ENCODE measurements at regions not wholly inside any gene's neighbourhood (a gene's known extent, or its start where the extent isn't known, plus 50 kb on each side); places are given as distances from the start of the nearest gene placed in this dataset.

DNA sequence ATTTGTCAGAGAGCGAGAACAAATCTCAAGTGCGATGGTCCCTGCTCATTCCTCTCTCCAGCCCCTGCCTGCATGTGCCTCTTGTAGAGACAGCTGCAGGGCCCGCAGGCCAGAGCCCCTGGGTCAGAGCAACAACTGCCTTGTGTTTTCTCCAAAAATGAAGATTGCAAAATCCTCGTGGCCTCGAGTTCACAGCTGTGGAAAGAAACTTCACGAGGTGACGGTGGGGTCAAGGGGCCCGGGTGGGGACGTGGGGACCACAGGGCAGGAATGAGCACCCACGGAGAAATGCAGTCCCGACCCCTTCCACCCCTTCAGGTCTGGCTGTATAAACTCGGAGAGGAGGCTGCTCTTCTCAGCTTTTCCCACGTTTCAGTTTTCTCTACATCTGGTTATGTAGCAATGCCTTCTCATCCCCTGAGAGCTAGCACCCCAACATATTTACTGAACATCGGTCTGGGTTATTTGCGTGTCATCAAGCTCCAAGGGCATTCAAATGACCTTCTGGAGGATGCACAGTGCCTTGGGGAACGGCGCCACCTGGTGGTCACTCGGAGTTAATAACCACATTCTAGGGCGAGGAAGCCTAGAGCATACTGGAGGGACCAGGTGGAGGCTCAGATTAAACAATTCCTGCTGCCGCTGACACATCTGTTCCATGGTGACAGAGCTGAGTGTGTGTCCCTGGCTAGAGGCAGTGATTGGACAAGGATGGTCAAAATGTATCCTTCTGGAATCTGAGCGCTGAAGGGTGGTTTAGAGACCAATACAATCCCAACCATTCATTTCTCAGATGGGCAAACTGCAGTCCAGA is 91.4 kb upstream of the CYRIA start:
- Histone ChIP-seq H3K79me2 (ENCODE audit: insufficient read depth, low read length) (no peaks in the 10 kb centered on the region), H4K8ac (replicated peaks; ENCODE audit: insufficient read length, low read depth, low read length) (no peak overlapping the region), H4K20me1 (ENCODE audit: control insufficient read depth, insufficient read depth, insufficient read length) (no peaks in the 10 kb centered on the region), H3T11ph (ENCODE audit: low read length) (no peak overlapping the region), H3K56ac (ENCODE audit: insufficient read length, low read depth, low read length) (no peak overlapping the region), H4K5ac (ENCODE audit: insufficient read length, low read depth, low read length) (no peak overlapping the region), H2AK5ac (ENCODE audit: insufficient read length, low read length) (no peak overlapping the region), H3K23me2 (ENCODE audit: insufficient read length, low read depth, low read length, poor library complexity, severe bottlenecking) (no peaks in the 10 kb centered on the region), H3K14ac (ENCODE audit: insufficient read depth, low read length) (no peak overlapping the region), H4K91ac (ENCODE audit: insufficient read length, low read depth, low read length) (no peak overlapping the region), H2BK20ac (ENCODE audit: low read depth, low read length, poor library complexity, severe bottlenecking) (no peak overlapping the region), H3K23ac (ENCODE audit: insufficient read length, low read depth, low read length) (no peak overlapping the region), H3K9me3 (ENCODE audit: control insufficient read depth, low read depth, low read length) (no peaks in the 10 kb centered on the region), H3K27me3 (ENCODE audit: insufficient read depth, low read length) (no peaks in the 10 kb centered on the region), H3K18ac (ENCODE audit: insufficient read length, low read depth, low read length) (no peak overlapping the region), H3K4me1 (ENCODE audit: insufficient read depth, low read length) (no peaks in the 10 kb centered on the region), H3K4ac (ENCODE audit: low read depth, low read length) (no peak overlapping the region), H3K79me1 (ENCODE audit: insufficient read depth, low read depth, low read length, poor library complexity, severe bottlenecking) (no peaks in the 10 kb centered on the region), H2BK5ac (ENCODE audit: insufficient read length, low read length) (no peak overlapping the region), H3K4me2 (ENCODE audit: insufficient read depth, insufficient read length, low read length) (no peak overlapping the region), H3K9ac (ENCODE audit: extremely low read depth, insufficient read length, low read length) (no peak overlapping the region), H2BK15ac (ENCODE audit: low read depth, low read length) (no peak overlapping the region), H2AFZ (ENCODE audit: low read length) (no peak overlapping the region), H2BK120ac (ENCODE audit: low read depth, low read length, poor library complexity, severe bottlenecking) (no peak overlapping the region), H2BK12ac (ENCODE audit: insufficient read length, low read depth, low read length) (no peak overlapping the region), H3K27ac (ENCODE audit: insufficient read length, low read depth, low read length) (no peak overlapping the region)
- H3K4me3 Mint-ChIP-seq: no peak overlapping the region
- no peaks in the 10 kb centered on the region for H3K9me3 Mint-ChIP-seq
- H3K4me1 Mint-ChIP-seq: peaks cover 0 to 4% of the 10 kb centered on the region in 2 experiments; a peak in 3 of 4 replicates
- no peaks in the 10 kb centered on the region for H3K36me3 Mint-ChIP-seq (ENCODE audit: insufficient read depth in 1 of 3, low read depth in 3 of 3)
- DNase-seq: peak; percentile 82
- TF ChIP-seq, protein P1, sequence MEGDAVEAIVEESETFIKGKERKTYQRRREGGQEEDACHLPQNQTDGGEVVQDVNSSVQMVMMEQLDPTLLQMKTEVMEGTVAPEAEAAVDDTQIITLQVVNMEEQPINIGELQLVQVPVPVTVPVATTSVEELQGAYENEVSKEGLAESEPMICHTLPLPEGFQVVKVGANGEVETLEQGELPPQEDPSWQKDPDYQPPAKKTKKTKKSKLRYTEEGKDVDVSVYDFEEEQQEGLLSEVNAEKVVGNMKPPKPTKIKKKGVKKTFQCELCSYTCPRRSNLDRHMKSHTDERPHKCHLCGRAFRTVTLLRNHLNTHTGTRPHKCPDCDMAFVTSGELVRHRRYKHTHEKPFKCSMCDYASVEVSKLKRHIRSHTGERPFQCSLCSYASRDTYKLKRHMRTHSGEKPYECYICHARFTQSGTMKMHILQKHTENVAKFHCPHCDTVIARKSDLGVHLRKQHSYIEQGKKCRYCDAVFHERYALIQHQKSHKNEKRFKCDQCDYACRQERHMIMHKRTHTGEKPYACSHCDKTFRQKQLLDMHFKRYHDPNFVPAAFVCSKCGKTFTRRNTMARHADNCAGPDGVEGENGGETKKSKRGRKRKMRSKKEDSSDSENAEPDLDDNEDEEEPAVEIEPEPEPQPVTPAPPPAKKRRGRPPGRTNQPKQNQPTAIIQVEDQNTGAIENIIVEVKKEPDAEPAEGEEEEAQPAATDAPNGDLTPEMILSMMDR (conservative IDR thresholded peaks at IDR 0.05): peak; percentile 91
- H3K27me3 Mint-ChIP-seq (ENCODE audit: low read depth): peaks cover 5% of the 10 kb centered on the region
- peak overlapping the region in 1 of 3 experiments; percentile 96; a peak in 2 of 7 replicates for H3K27ac Mint-ChIP-seq
- WGBS (ENCODE audit: extremely low coverage, insufficient read length, low lambda C conversion rate): no CpG with 5 or more reads among the region's 21 CpGs

Measured in H9 (cell line).